GM12865 (cell line): ENCODE measurements at regions not wholly inside any gene's neighbourhood (a gene's known extent, or its start where the extent isn't known, plus 50 kb on each side); places are given as distances from the start of the nearest gene placed in this dataset.

Experiments used
- DNase-seq: peaks from one replicate; pipeline ENCODE4 v3.0.0; 2010; ENCODE audit warnings: low read depth
- H3K4me3 ChIP-seq: 2 replicates; pipeline ENCODE4 v1.5.1; 2011; ENCODE audit warnings: mild to moderate bottlenecking, low read depth, low read length, control low read depth
- CTCF ChIP-seq: IDR thresholded peaks from 2 replicates; pipeline ENCODE4 v1.5.1; 2011; ENCODE audit warnings: low read length, control low read depth, low read depth, inconsistent platforms; ENCODE audit not compliant: insufficient read depth; ENCODE audit errors: missing control alignments

GRCh38 chr13:26954976-26955375, 194.4 kb upstream of the GPR12 start:
- TF ChIP-seq CTCF, result no peak
- DNase-seq, result no peak
- H3K4me3 ChIP-seq, result no peak overlapping the region

GRCh38 chr13:26953291-26953690, 192.7 kb upstream of the GPR12 start:
- H3K4me3 ChIP-seq, result no peak overlapping the region
- TF ChIP-seq CTCF, result no peak
- DNase-seq, result no peak

- TF ChIP-seq CTCF, result no peak
- no peak overlapping the region for H3K4me3 ChIP-seq
- no peak for DNase-seq
Observed at GRCh38 chr13:26952551-26953143, 192.1 kb upstream of the GPR12 start.

- DNase-seq, result no peak
- no peak for TF ChIP-seq CTCF
- no peak overlapping the region for H3K4me3 ChIP-seq
Observed at GRCh38 chr13:26951581-26952177, 191.1 kb upstream of the GPR12 start.

- no peak for DNase-seq
- no peak overlapping the region for H3K4me3 ChIP-seq
- TF ChIP-seq CTCF, result no peak
Observed at GRCh38 chr13:26950968-26951367, 190.4 kb upstream of the GPR12 start.

- TF ChIP-seq CTCF, result no peak
- DNase-seq, result no peak
- H3K4me3 ChIP-seq, result no peak overlapping the region
Observed at GRCh38 chr13:26950546-26950945, 190.0 kb upstream of the GPR12 start.
